HCEC 1CT (cell line): ENCODE measurements at regions not wholly inside any gene's neighbourhood (a gene's known extent, or its start where the extent isn't known, plus 50 kb on each side); places are given as distances from the start of the nearest gene placed in this dataset.
"Not testable (repeated sequence)": the region's sequence is repeated elsewhere in the genome, so short reads cannot be mapped to it uniquely, and the experiment has no call there.

Experiments
- DNase-seq: peaks from one replicate; pipeline ENCODE4 v3.0.0-alpha.2; 2017

DNA sequence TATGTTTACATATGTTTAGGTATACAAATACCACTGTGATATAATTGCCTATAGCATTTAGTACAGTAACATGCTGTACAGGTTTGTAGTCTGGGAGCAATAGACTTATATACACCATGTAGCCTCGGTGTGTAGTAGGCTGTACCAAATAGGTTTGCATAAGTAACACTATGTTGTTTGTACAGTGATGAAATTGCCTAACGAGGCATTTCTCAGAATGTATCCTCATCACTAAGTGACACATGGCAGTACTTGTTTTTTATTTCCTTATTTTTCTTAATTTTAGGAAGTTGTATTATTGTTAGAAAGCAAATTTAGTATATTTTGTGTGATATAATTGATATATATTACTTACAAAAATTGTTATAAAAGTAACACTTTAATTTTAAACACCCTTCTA is 840.9 kb downstream of the LTN1 start:
- no peak for DNase-seq

GRCh38 chr21:28150778-28151177 is 841.9 kb downstream of the LTN1 start:
- no peak for DNase-seq

DNA sequence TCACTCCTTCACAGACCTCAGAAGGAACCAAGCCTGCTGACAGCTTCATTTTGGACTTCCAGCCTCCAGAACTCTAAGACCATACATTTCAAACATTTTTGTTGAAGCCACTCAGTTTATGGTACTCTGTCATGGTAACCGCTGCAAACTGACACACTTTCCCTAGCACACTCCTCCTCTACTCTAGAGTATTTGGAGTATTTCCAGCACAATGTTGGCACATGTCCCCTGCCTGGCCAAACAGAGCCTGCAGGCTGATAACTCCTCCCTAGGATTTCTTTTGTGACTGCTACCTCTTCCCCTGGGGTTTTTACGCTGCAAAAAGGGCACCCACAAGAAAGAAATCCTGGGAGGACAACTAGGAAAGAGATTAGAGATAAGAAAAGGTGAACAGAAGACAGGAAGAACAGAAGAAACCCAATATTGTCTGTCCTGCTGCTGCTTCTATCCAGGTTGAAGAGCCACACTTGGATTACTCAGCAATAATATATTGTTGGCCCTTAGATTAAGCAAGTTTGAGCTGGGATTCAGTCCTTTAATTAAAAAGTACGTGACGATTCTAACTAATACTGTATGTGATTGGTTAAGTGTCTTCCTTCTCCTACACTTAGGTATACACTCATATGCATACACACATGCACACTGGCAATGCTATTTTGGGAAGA is 844.1 kb downstream of the LTN1 start:
- DNase-seq = no peak

DNA sequence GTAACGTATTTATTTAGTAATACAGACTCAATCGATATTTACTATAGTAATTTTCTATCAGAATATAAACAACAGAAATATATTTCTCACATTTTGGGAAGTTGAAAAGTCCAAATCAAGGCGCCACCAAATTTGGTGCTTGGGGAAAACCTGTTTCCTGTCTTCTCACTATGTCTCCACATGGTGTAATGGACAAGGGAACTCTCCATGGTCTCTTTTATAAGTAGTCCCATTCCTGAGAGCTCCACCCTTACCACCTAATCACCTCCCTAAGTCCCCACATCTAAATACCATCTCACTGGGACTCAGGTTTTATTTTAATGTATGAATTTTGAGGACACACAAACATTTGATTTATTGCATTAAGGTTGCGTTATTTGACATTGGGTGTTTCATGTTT is 848.0 kb downstream of the LTN1 start:
- no peak for DNase-seq

GRCh38 chr21:28144089-28144488 is 848.6 kb downstream of the LTN1 start:
- no peak for DNase-seq

DNA sequence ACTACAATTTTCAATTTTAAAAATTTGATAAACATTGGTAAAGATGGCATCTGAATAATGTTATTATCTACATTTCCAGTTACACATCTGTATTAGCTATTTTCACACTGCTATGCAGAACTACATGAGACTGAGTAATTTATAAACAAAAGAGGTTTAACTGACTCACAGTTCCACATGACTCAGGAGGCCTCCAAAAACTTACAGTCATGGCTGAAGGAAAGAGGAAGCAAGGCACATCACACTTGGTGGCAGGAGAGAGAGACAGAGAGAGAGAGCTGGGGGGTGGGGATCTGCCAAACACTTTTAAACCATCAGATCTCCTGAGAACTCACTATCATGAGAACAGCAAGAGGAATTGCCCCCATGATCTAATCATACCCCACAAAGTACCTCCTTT is 850.0 kb downstream of the LTN1 start:
- DNase-seq = peak; percentile 85

GRCh38 chr21:28138272-28138671 is 854.4 kb downstream of the LTN1 start:
- no peak for DNase-seq

DNA sequence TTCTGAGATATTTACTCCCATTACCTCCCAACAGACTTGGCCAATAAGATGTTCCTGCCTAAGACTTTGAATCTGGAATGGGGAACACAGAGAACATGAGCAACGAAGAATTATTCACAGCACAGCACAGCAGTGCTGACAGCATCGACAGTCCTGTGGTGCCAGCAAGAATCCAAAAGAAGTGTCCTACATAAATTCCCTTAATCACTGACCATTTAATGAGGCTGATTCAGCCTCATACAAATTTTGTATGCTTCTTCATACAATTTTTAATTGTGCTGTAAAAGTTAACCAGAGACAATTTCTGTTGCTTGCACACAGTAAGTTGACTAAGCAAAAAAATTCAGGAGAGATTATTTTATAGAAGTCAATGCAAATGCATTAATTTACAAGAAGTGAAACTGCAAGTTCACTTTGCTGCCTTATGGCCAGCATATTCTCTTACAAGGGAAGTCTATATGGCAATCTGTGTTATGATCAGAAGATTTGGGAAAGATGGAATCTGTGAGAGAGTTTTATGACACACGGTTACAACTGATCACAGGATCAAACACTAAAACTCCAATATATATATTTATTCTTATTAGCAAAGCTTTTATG is 855.9 kb downstream of the LTN1 start:
- DNase-seq = no peak

DNA sequence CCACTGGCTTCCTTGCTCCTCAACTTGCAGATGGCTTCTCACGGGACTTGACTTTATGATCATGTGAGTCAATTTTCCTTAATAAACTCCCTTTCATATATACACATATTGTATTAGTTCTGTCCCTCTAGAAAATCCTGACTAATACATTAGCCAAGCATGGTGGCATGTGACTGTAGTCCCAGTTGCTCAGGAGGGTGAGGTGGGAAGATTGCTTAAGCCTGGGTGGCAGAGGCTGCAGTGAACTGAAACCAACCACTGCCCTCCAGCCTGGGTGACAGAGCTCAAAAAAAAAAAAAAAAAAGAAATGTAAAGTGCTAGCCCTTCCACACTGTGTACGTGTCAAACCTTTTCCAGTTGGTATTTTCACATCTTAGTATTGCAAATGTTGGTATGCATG is 857.0 kb downstream of the LTN1 start:
- DNase-seq = no peak

DNA sequence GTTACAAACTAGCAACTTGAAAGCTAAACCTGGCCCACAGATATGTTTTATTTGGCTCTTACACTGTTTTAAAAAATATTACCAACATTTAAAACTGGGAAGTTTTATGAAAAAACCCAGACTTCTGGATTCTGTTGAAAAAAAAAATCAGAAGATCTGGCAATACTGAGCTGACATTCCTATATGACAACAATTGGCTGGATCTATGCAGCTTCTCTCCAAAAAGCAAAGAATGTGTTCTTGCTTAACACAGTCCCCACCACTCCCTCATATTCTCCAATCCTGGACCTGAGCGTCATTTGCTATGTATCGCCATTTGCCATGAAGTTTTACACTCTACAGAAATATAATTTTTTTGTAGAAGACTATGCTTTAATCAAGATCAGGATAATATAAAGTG is 859.6 kb downstream of the LTN1 start:
- DNase-seq = no peak

GRCh38 chr21:28132713-28133112 is 860.0 kb downstream of the LTN1 start:
- DNase-seq = no peak

- no peak for DNase-seq
Measured at GRCh38 chr21:28127175-28127785, 865.4 kb downstream of the LTN1 start.

- DNase-seq = no peak
Measured at GRCh38 chr21:28126521-28127174, 866.0 kb downstream of the LTN1 start.

DNA sequence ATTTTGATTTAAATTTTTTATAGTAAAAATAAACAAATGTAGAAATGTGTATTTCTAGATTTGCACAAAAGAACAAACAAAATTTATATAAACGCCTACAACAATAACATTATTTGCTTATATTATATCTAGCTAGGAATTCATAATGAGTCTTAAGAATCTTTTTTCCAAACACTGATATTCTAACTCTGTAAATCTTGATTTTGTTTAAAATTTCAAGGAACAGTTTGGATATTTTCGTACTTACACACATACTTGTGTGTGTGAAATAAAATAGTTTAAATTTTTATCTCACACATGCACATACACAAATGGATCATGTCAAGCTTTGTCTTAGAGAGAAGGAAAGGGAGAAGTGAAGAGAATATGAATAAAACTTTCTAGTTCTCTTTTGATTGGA is 868.1 kb downstream of the LTN1 start:
- DNase-seq = no peak

DNA sequence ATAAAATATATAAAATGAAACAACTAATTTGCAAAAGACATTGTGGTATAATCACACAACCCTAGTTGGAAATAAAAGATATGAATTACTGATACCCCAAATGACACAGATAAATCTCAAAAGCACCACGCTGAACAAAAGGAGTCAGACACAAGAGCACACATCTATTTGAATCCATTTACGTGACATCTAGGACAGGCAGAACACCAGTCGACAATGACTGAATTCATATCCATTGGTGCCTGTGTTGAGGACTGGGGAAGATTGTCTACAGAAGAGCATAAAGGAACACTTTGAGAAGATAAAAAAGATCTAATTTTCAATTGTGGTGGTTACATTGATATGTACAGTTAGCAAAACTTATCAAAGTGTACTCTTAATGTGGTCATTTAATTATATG is 874.1 kb downstream of the LTN1 start:
- no peak for DNase-seq

DNA sequence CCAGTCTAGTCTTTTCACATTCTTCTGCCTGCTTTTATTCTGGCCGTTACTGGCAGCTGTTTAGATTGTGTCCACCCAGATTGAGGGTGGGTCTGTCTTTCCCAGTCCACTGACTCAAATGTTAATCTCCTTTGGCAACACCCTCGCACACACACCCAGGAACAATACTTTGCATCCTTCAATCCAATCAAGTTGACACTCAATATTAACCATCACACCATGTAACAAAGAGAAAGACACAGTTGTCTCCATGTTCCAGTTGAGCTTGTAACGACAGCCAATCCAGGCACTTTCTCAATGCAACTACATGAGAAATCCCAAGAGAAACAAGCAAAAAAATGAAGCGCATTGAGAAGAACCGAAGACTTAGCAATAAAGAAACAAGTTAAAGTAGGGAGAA is 877.7 kb downstream of the LTN1 start:
- DNase-seq = not testable (repeated sequence)

GRCh38 chr21:28113718-28114117 is 879.0 kb downstream of the LTN1 start:
- DNase-seq = no peak

- DNase-seq = no peak
Measured at GRCh38 chr21:28112511-28112910, 880.2 kb downstream of the LTN1 start.

DNA sequence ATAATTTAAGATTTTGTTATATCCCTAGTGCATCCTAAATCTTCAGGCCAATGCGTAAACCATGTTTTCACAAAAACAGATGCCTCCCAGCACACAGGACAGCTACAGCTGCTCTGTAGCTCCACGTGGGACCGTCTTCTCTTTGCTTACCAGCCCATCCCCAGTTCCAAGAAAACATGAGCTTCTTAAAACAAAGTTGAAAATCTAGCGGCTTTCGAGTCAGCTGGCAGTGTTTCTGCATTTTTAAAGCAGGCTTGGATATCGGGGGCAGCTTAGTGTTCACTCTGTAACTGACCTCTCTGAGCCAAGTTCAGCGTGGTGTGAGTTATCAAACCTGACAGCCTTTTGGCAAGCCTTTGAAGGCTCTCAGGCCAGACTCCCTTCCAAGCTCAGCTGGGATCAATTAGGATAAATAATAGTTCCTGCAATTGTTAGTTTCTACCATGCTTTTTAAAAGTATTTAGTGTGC is 881.5 kb downstream of the LTN1 start:
- DNase-seq = peak; percentile 73

DNA sequence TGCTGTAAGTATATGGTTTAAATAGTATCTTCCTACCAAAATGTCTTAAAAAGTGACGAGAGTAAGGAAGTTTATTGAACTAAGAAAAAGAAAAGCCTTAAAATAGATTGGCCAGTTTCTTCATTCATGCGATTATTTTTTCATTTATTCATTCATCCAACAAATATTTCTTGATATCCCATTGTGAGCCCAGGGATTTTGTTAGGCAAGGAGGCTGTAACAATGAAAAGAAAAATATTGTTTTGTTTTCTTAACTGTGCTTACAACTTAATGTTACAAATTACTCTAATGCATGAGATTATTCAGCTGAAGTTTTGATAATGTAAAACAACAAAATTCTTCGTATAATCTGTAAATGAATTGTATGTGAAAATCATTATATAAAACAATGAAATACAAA is 882.0 kb downstream of the LTN1 start:
- DNase-seq = no peak

- DNase-seq = no peak
Measured at GRCh38 chr21:28110074-28110473, 882.6 kb downstream of the LTN1 start.

GRCh38 chr21:28106370-28106890 is 886.2 kb downstream of the LTN1 start:
- no peak for DNase-seq

DNA sequence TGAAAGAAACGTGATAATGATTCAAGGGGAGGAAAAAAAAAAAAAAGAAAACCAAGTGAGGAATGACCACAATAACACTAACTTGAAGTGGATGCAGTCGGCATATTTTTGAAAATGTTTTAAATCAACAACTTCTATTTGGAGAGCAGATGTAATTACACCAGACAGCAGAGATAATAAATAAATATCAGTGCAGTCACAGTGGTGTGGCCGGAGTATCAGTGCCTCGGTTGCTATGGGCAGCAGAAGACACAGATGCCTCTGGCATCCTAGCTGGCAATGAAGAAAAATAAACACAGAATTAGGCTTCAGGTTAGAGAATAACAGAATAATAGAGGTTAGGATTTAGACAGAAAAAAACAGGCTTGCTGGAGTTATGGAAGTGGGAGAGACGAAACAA is 888.3 kb downstream of the LTN1 start:
- no peak for DNase-seq

GRCh38 chr21:28100366-28100765 is 892.3 kb downstream of the LTN1 start:
- no peak for DNase-seq
